Smooth muscle cell (in vitro differentiated cells): ENCODE measurements at regions not wholly inside any gene's neighbourhood (a gene's known extent, or its start where the extent isn't known, plus 50 kb on each side); places are given as distances from the start of the nearest gene placed in this dataset.

Experiments used
- DNase-seq: peaks from one replicate; lab custom pipeline; 2025; ENCODE audit not compliant: unreplicated experiment; lab: John Stamatoyannopoulos, UW
- H2AFZ ChIP-seq: fragments of 200-600 bp; sonication (generic); 2 replicates; pipeline ENCODE4 v1.6.0; 2016; ENCODE audit warnings: antibody characterized with exemption, low read depth, mild to moderate bottlenecking
- H3F3A ChIP-seq: fragments of 200-600 bp; sonication (generic); 2 replicates; pipeline ENCODE4 v1.6.0; 2017; ENCODE audit warnings: antibody characterized with exemption, low read depth
- H3K27ac ChIP-seq: fragments of 200-600 bp; sonication (generic); 2 replicates; pipeline ENCODE4 v1.5.1; 2016; ENCODE audit warnings: low read depth, mild to moderate bottlenecking
- H3K27me3 ChIP-seq: fragments of 200-600 bp; sonication (generic); 2 replicates; pipeline ENCODE4 v1.6.1; 2016; ENCODE audit warnings: low read depth, mild to moderate bottlenecking
- H3K36me3 ChIP-seq: fragments of 200-600 bp; sonication (generic); 2 replicates; pipeline ENCODE4 v1.5.1; 2016; ENCODE audit warnings: low read depth
- H3K4me1 ChIP-seq: fragments of 200-600 bp; sonication (generic); 2 replicates; pipeline ENCODE4 v1.5.1; 2016; ENCODE audit warnings: low read depth
- H3K4me2 ChIP-seq: fragments of 200-600 bp; sonication (generic); 2 replicates; pipeline ENCODE4 v1.6.0; 2016; ENCODE audit warnings: mild to moderate bottlenecking
- H3K4me3 ChIP-seq: fragments of 200-600 bp; sonication (generic); 2 replicates; pipeline ENCODE4 v1.5.1; 2016; ENCODE audit warnings: mild to moderate bottlenecking
- H3K79me2 ChIP-seq: fragments of 200-600 bp; sonication (generic); 2 replicates; pipeline ENCODE4 v1.6.0; 2016; ENCODE audit warnings: low read depth, mild to moderate bottlenecking
- H3K9ac ChIP-seq: fragments of 200-600 bp; sonication (generic); 2 replicates; pipeline ENCODE4 v1.6.0; 2016; ENCODE audit warnings: low read depth
- H3K9me3 ChIP-seq: fragments of 200-600 bp; sonication (generic); replicated peaks from 2 replicates; pipeline ENCODE4 v1.5.1; 2016; ENCODE audit warnings: low read depth
- H4K20me1 ChIP-seq: fragments of 200-600 bp; sonication (generic); 2 replicates; pipeline ENCODE4 v1.6.0; 2016; ENCODE audit warnings: low read depth
- CTCF ChIP-seq: fragments of 200-600 bp; sonication (generic); IDR thresholded peaks from 2 replicates; pipeline ENCODE4 v1.5.1; 2017; ENCODE audit warnings: borderline replicate concordance, mild to moderate bottlenecking, antibody characterized with exemption; ENCODE audit not compliant: insufficient read depth, poor library complexity, severe bottlenecking
- WGBS: methylation state at CpG from one replicate; pipeline ENCODE4 v1.1.7; 2016; ENCODE audit warnings: low lambda C conversion rate; 5-methylcytosine and 5-hydroxymethylcytosine counted together

- no peaks in the 10 kb centered on the region for H3K36me3 ChIP-seq
- no peaks in the 10 kb centered on the region for H3K4me1 ChIP-seq
- 63% methylated on average over 3 of the region's 3 CpGs for WGBS
- no peaks in the 10 kb centered on the region for H4K20me1 ChIP-seq
- H3K27ac ChIP-seq = no peak overlapping the region
- DNase-seq = no peak
- no peaks in the 10 kb centered on the region for H3F3A ChIP-seq
- H3K9ac ChIP-seq = no peak overlapping the region
- H2AFZ ChIP-seq = no peak overlapping the region
- no peaks in the 10 kb centered on the region for H3K79me2 ChIP-seq
- peak; percentile 40 for TF ChIP-seq CTCF
- no peak overlapping the region for H3K4me2 ChIP-seq
- H3K9me3 ChIP-seq = no peaks in the 10 kb centered on the region
- H3K4me3 ChIP-seq = no peak overlapping the region
- no peaks in the 10 kb centered on the region for H3K27me3 ChIP-seq
Observed at GRCh38 chr5:100479079-100479688, 56.0 kb upstream of the FAM174A start.

GRCh38 chr5:100472091-100472490 is 63.1 kb upstream of the FAM174A start:
- Histone ChIP-seq H2AFZ (no peak overlapping the region), H4K20me1 (no peaks in the 10 kb centered on the region), H3K9ac (no peak overlapping the region), H3K36me3 (no peaks in the 10 kb centered on the region), H3K4me1 (no peaks in the 10 kb centered on the region), H3K27ac (no peak overlapping the region), H3K4me3 (no peak overlapping the region), H3K4me2 (no peak overlapping the region), H3K27me3 (no peaks in the 10 kb centered on the region), H3F3A (no peaks in the 10 kb centered on the region), H3K9me3 (no peaks in the 10 kb centered on the region), H3K79me2 (no peaks in the 10 kb centered on the region)
- 96% methylated on average over 2 of the region's 2 CpGs for WGBS
- TF ChIP-seq CTCF = no peak
- DNase-seq = no peak

GRCh38 chr5:100469767-100470166 is 65.4 kb upstream of the FAM174A start:
- Histone ChIP-seq H3F3A (no peaks in the 10 kb centered on the region), H3K4me1 (no peaks in the 10 kb centered on the region), H4K20me1 (no peaks in the 10 kb centered on the region), H2AFZ (no peak overlapping the region), H3K4me3 (no peak overlapping the region), H3K4me2 (no peak overlapping the region), H3K9ac (no peak overlapping the region), H3K36me3 (no peaks in the 10 kb centered on the region), H3K27me3 (no peaks in the 10 kb centered on the region), H3K79me2 (no peaks in the 10 kb centered on the region), H3K27ac (no peak overlapping the region), H3K9me3 (no peaks in the 10 kb centered on the region)
- no peak for DNase-seq
- no peak for TF ChIP-seq CTCF

GRCh38 chr5:100464418-100464817 is 70.8 kb upstream of the FAM174A start:
- Histone ChIP-seq H3K27me3 (no peaks in the 10 kb centered on the region), H4K20me1 (no peaks in the 10 kb centered on the region), H3K4me1 (no peaks in the 10 kb centered on the region), H3F3A (no peaks in the 10 kb centered on the region), H2AFZ (peak overlapping the region; percentile 59), H3K27ac (peak overlapping the region; percentile 84), H3K36me3 (no peaks in the 10 kb centered on the region), H3K9ac (peak overlapping the region; percentile 34), H3K4me3 (no peak overlapping the region), H3K79me2 (no peaks in the 10 kb centered on the region), H3K9me3 (no peaks in the 10 kb centered on the region), H3K4me2 (peak overlapping the region; percentile 35)
- WGBS = 2% methylated on average over 2 of the region's 2 CpGs
- DNase-seq = no peak
- TF ChIP-seq CTCF = no peak
